Spleen (tissue), 11 donors: ENCODE measurements at regions not wholly inside any gene's neighbourhood (a gene's known extent, or its start where the extent isn't known, plus 50 kb on each side); places are given as distances from the start of the nearest gene placed in this dataset.

Experiments
- DNase-seq: peaks from one replicate; pipeline ENCODE4 v3.0.0-alpha.2; 2020
- H3K27ac ChIP-seq, 8 donors: fragments of 200-600 bp; sonication (generic) in 7 of 8; 1 replicate in 4 of 8; 2 replicates in 4 of 8; pipeline versions ENCODE4 v1.5.0 to v1.8.0; 2016 to 2021; ENCODE audit warnings: inconsistent platforms in 4 of 8, mild to moderate bottlenecking in 4 of 8, moderate library complexity in 1 of 8
- H3K27me3 ChIP-seq, 7 donors: fragments of 200-600 bp; sonication (generic) in 6 of 7; replicated peaks in 1 of 7; 1 replicate in 4 of 7; 2 replicates in 3 of 7; pipeline versions ENCODE4 v1.5.0 to v1.8.0; 2016 to 2021; ENCODE audit warnings: inconsistent platforms in 3 of 7, mild to moderate bottlenecking in 1 of 7
- H3K36me3 ChIP-seq, 6 donors: fragments of 200-600 bp; sonication (generic) in 5 of 6; 1 replicate in 4 of 6; 2 replicates in 2 of 6; pipeline versions ENCODE4 v1.5.0 to v1.8.0; 2016 to 2021; ENCODE audit warnings: inconsistent platforms in 2 of 6
- H3K4me1 ChIP-seq, 6 donors: fragments of 200-600 bp; sonication (generic) in 5 of 6; 1 replicate in 3 of 6; 2 replicates in 3 of 6; pipeline versions ENCODE4 v1.5.0 to v1.8.0; 2016 to 2021; ENCODE audit warnings: inconsistent platforms in 3 of 6
- H3K4me3 ChIP-seq, 8 donors: fragments of 200-600 bp; sonication (generic) in 7 of 8; 1 replicate in 4 of 8; 2 replicates in 4 of 8; pipeline versions ENCODE4 v1.5.0 to v1.8.0; 2016 to 2021; ENCODE audit warnings: inconsistent platforms in 4 of 8, mild to moderate bottlenecking in 4 of 8, moderate library complexity in 2 of 8
- H3K9me3 ChIP-seq, 8 donors: fragments of 200-600 bp; sonication (generic) in 7 of 8; 1 replicate in 4 of 8; 2 replicates in 4 of 8; pipeline versions ENCODE4 v1.5.0 to v1.8.0; 2016 to 2021; ENCODE audit warnings: inconsistent platforms in 4 of 8
- CTCF ChIP-seq, 11 experiments: fragments of 200-600 bp in 7 of 11; fragments of 450-650 bp in 4 of 11; sonication (generic) in 4 of 11; IDR thresholded peaks in 8 of 11; conservative IDR thresholded peaks in 3 of 11; 1 replicate in 7 of 11; 2 replicates in 4 of 11; pipeline versions ENCODE4 v1.4.0 to v1.8.0; 2016 to 2021; ENCODE audit warnings: antibody characterized with exemption in 11 of 11, inconsistent platforms in 4 of 11, mild to moderate bottlenecking in 1 of 11
- POLR2A ChIP-seq, 3 donors: fragments of 450-650 bp; IDR thresholded peaks; one replicate each; pipeline ENCODE4 v1.5.1; 2017; ENCODE audit warnings: antibody characterized with exemption in 3 of 3, mild to moderate bottlenecking in 1 of 3
- POLR2AphosphoS5 ChIP-seq, 3 donors: sonication (generic); formaldehyde crosslinking; IDR thresholded peaks; one replicate each; pipeline ENCODE4 v1.5.1; 2017; ENCODE audit warnings: antibody characterized with exemption in 3 of 3
- WGBS, 5 donors: extraction: QIAGEN DNeasy Blood & Tissue Kit in 3 of 5; methylation state at CpG; one replicate each; pipeline versions ENCODE4 v1.1.5 to v1.1.7; 2013 to 2018; 5-methylcytosine and 5-hydroxymethylcytosine counted together
- intact Hi-C: fragments of 100-400 bp; cut with DNase I; formaldehyde crosslinking; loops from one replicate; pipeline ENCODE4 v1.15.0; 2023; ENCODE audit warnings: low total_unique reads
- donor health status: healthy with polysubstance abuse.
- donor health status: DM: no; HTN: no; CAD: no; lungs with moderate emphysema.
- donor health status: DM: no; HTN: no; CAD: no.
- donor health status: Bipolar disorder and iron deficiency.
- donor health status: healthy.
- donor health status: DM: no; HTN: no; CAD: no.
- donor health status: DM: yes; HTN: yes; CAD: no.

DNA sequence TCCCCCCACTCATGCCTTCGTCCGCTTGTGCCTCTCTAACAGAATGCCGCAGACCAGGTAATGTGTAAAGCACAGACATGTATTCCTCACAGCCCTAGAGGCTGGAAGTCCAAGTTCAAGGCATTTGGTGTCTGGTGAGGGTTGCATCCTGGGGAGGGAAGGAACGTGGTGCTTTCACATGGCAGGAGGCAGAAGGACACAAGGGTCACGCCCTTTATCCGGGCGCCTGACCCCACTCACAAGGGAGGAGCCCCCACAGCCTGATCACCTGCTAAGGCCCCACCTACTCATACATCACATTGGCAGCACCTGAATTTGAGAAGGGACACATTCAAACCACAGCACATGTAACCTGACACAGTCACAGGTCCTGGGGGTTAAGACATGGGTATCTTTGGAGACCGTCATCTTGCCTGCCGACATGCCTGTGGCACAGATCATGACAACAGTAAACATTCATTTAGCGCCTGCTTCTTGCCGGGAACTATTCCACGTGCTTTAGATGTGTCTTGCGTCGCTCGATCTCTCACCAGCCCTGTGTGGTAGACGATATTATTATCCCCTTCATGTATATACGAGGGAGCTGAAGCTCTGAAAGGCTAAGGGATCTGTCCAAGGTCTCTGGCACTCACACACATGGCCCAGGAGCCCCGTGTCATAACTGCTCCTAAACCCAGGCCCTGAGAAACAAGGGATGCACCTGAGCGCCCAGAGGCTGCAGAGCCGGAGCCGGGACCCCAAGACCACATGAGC, 235.6 kb downstream of the NPHP4 start:
- WGBS, 5 donors = 81 to 89% (median 86%) methylated on average over 19 to 21 of the region's 21 CpGs
- peaks cover 0 to 26% (median 0%) of the 10 kb centered on the region in 7 donors for H3K27me3 ChIP-seq
- H3K9me3 ChIP-seq = peaks cover 0 to 15% (median 5%) of the 10 kb centered on the region in 8 donors
- no peaks in the 10 kb centered on the region for H3K4me1 ChIP-seq
- H3K36me3 ChIP-seq = no peaks in the 10 kb centered on the region
- H3K4me3 ChIP-seq = no peak overlapping the region
- DNase-seq = peak; percentile 25
- no peak for TF ChIP-seq POLR2A (IDR thresholded peaks at IDR 0.05)
- TF ChIP-seq CTCF (IDR thresholded peaks at IDR 0.05 in 8 of 11, conservative IDR thresholded peaks at IDR 0.05 in 3 of 11) = no peak
- no peak for TF ChIP-seq POLR2AphosphoS5 (IDR thresholded peaks at IDR 0.05)
- H3K27ac ChIP-seq = no peak overlapping the region
- intact Hi-C loops = no loop called here

- Histone ChIP-seq H3K4me3 (no peak overlapping the region), H3K27me3 (peaks cover 0 to 26% (median 0%) of the 10 kb centered on the region in 7 donors), H3K9me3 (peaks cover 0 to 12% (median 1%) of the 10 kb centered on the region in 8 donors), H3K4me1 (no peaks in the 10 kb centered on the region), H3K27ac (no peak overlapping the region), H3K36me3 (no peaks in the 10 kb centered on the region)
- no peak for TF ChIP-seq CTCF (IDR thresholded peaks at IDR 0.05 in 8 of 11, conservative IDR thresholded peaks at IDR 0.05 in 3 of 11)
- no peak for TF ChIP-seq POLR2A (IDR thresholded peaks at IDR 0.05)
- no peak for TF ChIP-seq POLR2AphosphoS5 (IDR thresholded peaks at IDR 0.05)
- intact Hi-C loops = no loop called here
- peak; percentile 38 for DNase-seq
- WGBS, 5 donors = 83 to 92% (median 86%) methylated on average over 9 to 16 of the region's 16 CpGs
Measured at GRCh38 chr1:5755552-5756125, 236.6 kb downstream of the NPHP4 start.

GRCh38 chr1:5754817-5755551, 237.2 kb downstream of the NPHP4 start:
- H3K4me3 ChIP-seq = no peak overlapping the region
- peaks cover 0 to 26% (median 0%) of the 10 kb centered on the region in 7 donors for H3K27me3 ChIP-seq
- TF ChIP-seq POLR2AphosphoS5 (IDR thresholded peaks at IDR 0.05) (no peak), POLR2A (IDR thresholded peaks at IDR 0.05) (no peak), CTCF (IDR thresholded peaks at IDR 0.05 in 8 of 11, conservative IDR thresholded peaks at IDR 0.05 in 3 of 11) (no peak)
- H3K9me3 ChIP-seq = peaks cover 0 to 5% (median 0%) of the 10 kb centered on the region in 8 donors
- intact Hi-C loops = no loop called here
- no peaks in the 10 kb centered on the region for H3K36me3 ChIP-seq
- WGBS, 5 donors = 86 to 91% (median 88%) methylated on average over 10 to 14 of the region's 14 CpGs
- no peaks in the 10 kb centered on the region for H3K4me1 ChIP-seq
- H3K27ac ChIP-seq = no peak overlapping the region
- peak; percentile 54 for DNase-seq
